HEK293 (cell line): ENCODE measurements at regions not wholly inside any gene's neighbourhood (a gene's known extent, or its start where the extent isn't known, plus 50 kb on each side); places are given as distances from the start of the nearest gene placed in this dataset.
"Not testable (repeated sequence)": the region's sequence is repeated elsewhere in the genome, so short reads cannot be mapped to it uniquely, and the experiment has no call there.

Source experiments
- CTCF ChIA-PET: fragments of 350-600 bp; formaldehyde crosslinking; extraction: SDS; loops from one replicate; lab custom pipeline; 2021; ENCODE audit warnings: antibody characterized with exemption; lab: Yijun Ruan, JAX
- POLR2A ChIA-PET: fragments of 300-600 bp; formaldehyde crosslinking; extraction: SDS; loops from one replicate; lab custom pipeline; 2020; ENCODE audit warnings: antibody characterized with exemption, inconsistent platforms; lab: Yijun Ruan, JAX
- H3K27ac ChIP-seq: fragments of 200-500 bp; sonication (Bioruptor generic); 2 replicates; pipeline ENCODE4 v1.5.1; 2014; ENCODE audit warnings: low read depth, low read length, control low read depth, inconsistent platforms; ENCODE audit errors: extremely low read depth
- H3K36me3 ChIP-seq, 2 experiments: fragments of 200-500 bp in 1 of 2; sonication (Bioruptor generic) in 1 of 2; 1 replicate in 1 of 2; 2 replicates in 1 of 2; pipeline ENCODE4 v1.5.1; 2014 to 2017; ENCODE audit warnings: inconsistent platforms in 2 of 2, low read length in 2 of 2; ENCODE audit not compliant: control insufficient read depth in 2 of 2, insufficient read depth in 1 of 2
- H3K4me1 ChIP-seq: fragments of 200-500 bp; sonication (Bioruptor generic); 2 replicates; pipeline ENCODE4 v1.5.1; 2014; ENCODE audit warnings: mild to moderate bottlenecking, low read length, inconsistent platforms; ENCODE audit not compliant: control insufficient read depth, insufficient read depth
- H3K4me3 ChIP-seq: 2 replicates; pipeline ENCODE4 v1.5.1; 2011; ENCODE audit warnings: low read depth, mild to moderate bottlenecking, control low read depth, low read length, moderate library complexity
- H3K9me3 ChIP-seq: fragments of 200-500 bp; sonication (Bioruptor generic); 2 replicates; pipeline ENCODE4 v1.5.1; 2014; ENCODE audit warnings: low read depth, low read length, inconsistent platforms; ENCODE audit not compliant: control insufficient read depth, insufficient read depth
- KLF1 ChIP-seq: fragments of 450-650 bp; formaldehyde crosslinking; IDR thresholded peaks from 2 replicates; pipeline ENCODE4 v1.5.1; 2016; ENCODE audit warnings: missing biosample characterization, missing genetic modification characterization
- SETDB1 ChIP-seq: IDR thresholded peaks from one replicate; pipeline ENCODE4 v1.6.1; 2017; ENCODE audit warnings: mild to moderate bottlenecking, low read length, moderate library complexity, mixed read lengths; ENCODE audit not compliant: insufficient read length
- ZIC2 ChIP-seq: fragments of 450-650 bp; formaldehyde crosslinking; IDR thresholded peaks from 2 replicates; pipeline ENCODE4 v1.5.1; 2016; ENCODE audit warnings: missing biosample characterization, missing genetic modification characterization
- ZNF146 ChIP-seq: fragments of 450-650 bp; formaldehyde crosslinking; IDR thresholded peaks from 2 replicates; pipeline ENCODE4 v1.5.1; 2016; ENCODE audit warnings: missing biosample characterization, missing genetic modification characterization
- ZNF529 ChIP-seq: fragments of 450-650 bp; formaldehyde crosslinking; IDR thresholded peaks from 2 replicates; pipeline ENCODE4 v1.5.1; 2017; ENCODE audit warnings: missing genetic modification characterization, missing biosample characterization; ENCODE audit not compliant: insufficient replicate concordance
- ZNF777 ChIP-seq: fragments of 450-650 bp; formaldehyde crosslinking; IDR thresholded peaks from 2 replicates; pipeline ENCODE4 v1.5.1; 2017; ENCODE audit warnings: missing biosample characterization, missing genetic modification characterization, borderline replicate concordance
- TF ChIP-seq, protein P1 (sequence below): fragments of 450-650 bp; formaldehyde crosslinking; IDR thresholded peaks from 2 replicates; pipeline ENCODE4 v1.5.1; 2016; ENCODE audit warnings: missing biosample characterization, missing genetic modification characterization

DNA sequence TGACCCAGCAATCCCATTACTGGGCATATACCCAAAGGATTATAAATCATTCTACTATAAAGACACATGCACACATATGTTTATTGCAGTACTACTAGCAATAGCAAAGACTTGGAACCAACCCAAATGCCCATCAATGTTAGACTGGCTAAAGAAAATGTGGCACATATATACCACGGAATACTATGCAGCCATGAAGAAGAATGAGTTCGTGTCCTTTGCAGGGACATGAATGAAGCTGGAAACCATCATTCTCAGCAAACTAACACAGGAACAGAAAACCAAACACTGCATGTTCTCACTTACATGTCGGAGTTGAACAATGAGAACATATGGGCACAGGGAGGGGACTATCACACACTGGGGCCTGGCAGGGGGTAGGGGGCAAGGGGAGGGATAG lies 183.0 kb downstream of the HACE1 start:
- H3K4me3 ChIP-seq, CTCF ChIA-PET, H3K9me3 ChIP-seq, POLR2A ChIA-PET, H3K4me1 ChIP-seq, H3K36me3 ChIP-seq, H3K27ac ChIP-seq: not testable (repeated sequence)
- peak; percentile 84 for TF ChIP-seq ZNF146 (tag by site-specific recombination)

DNA sequence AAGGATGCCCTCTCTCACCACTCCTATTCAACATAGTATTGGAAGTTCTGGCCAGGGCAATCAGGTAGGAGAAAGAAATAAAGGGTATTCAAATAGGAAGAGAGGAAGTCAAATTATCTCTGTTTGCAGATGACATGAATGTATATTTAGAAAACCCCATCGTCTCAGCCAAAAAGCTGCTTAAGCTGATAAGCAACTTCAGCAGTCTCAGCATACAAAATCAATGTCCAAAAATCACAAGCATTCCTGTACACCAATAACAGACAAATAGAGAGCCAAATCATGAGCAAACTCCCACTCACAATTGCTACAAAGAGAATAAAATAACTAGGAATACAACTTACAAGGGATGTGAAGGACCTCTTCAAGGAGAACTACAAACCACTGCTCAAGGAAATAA lies 184.6 kb downstream of the HACE1 start:
- CTCF ChIA-PET = interaction anchor here (1.3 kb wide), 1 partner anchor 9 kb away, joined by 4 read pairs; no protein-coding TSS in a partner anchor
- H3K27ac ChIP-seq, H3K36me3 ChIP-seq, H3K4me1 ChIP-seq, H3K4me3 ChIP-seq, POLR2A ChIA-PET, H3K9me3 ChIP-seq: not testable (repeated sequence)

DNA sequence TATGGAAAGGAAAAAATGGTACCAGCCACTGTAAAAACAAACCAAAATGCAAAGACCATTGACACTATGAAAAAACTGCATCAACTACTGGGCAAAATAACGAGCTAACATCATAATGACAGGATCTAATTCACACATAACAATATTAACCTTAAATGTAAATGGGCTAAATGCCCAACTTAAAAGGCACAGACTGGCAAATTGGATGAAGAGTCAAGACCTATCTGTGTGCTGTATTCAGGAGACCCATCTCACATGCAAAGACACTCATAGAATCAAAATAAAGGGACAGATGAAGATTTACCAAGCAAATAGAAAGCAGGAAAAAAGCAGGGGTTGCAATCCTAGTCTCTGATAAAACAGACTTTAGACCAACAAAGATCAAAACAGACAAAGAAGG lies 186.6 kb downstream of the HACE1 start:
- TF ChIP-seq SETDB1 (peak; percentile 34), ZNF529 (peak; percentile 80)
- H3K4me3 ChIP-seq, H3K4me1 ChIP-seq, H3K27ac ChIP-seq, H3K36me3 ChIP-seq, POLR2A ChIA-PET, H3K9me3 ChIP-seq: not testable (repeated sequence)
- CTCF ChIA-PET = interaction anchor here (1.5 kb wide), 1 partner anchor 10 kb away, joined by 5 read pairs; no protein-coding TSS in a partner anchor

DNA sequence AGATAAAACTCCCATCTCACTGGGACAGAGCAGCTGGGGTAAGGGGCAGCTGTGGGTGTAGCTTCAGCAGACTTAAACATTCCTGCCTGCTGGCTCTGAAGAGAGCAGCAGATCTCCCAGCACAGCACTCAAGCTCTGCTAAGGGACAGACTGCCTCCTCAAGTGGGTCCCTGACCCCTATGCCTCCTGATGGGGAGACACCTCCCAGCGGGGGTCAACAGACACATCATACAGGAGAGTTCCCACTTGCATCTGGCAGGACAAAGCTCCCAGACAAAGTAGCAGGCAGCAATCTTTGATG lies 188.2 kb downstream of the HACE1 start:
- peak; percentile 39 for TF ChIP-seq SETDB1
- TF ChIP-seq, all 188 proteins: peak for 1; not testable (repeated sequence) for 187
- H3K4me3 ChIP-seq, CTCF ChIA-PET, H3K36me3 ChIP-seq, POLR2A ChIA-PET, H3K27ac ChIP-seq, H3K4me1 ChIP-seq, H3K9me3 ChIP-seq: not testable (repeated sequence)

DNA sequence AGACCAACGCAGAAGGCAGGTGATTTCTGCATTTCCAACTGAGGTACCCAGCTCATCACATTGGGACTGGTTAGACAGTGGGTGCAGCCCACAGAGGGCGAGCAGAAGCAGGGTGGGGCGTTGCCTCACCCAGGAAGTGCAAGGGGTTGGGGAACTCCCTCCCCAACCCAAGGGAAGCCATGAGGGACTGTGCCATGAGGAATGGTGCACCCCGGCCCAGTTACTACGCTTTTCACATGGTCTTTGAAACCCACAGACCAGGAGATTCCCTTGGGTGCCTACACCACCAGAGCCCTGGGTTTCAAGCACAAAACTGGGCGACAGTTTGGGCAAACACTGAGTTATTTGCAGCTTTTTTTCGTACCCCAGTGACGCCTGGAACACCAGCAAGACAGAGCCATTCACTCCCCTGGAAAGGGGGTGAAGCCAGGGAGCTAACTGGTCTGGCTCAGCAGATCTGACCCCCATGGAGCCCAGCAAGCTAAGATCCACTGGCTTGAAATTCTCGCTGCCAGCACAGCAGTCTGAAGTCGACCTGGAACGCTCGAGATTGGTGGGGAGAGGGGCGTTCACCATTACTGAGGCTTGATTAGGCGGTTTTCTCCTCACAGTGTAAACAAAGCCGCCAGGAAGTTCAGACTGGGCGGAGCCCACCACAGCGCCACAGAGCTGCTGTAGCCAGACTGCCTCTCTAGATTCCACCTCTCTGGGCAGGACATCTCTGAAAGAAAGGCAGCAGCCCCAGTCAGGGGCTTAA lies 188.7 kb downstream of the HACE1 start:
- CTCF ChIA-PET = interaction anchor here (0.8 kb wide), 1 partner anchor 19 kb away, joined by 5 read pairs; no protein-coding TSS in a partner anchor
- H3K36me3 ChIP-seq, H3K27ac ChIP-seq, H3K4me1 ChIP-seq, H3K4me3 ChIP-seq, POLR2A ChIA-PET, H3K9me3 ChIP-seq: not testable (repeated sequence)
- TF ChIP-seq KLF1 (tag by site-specific recombination) = peak; percentile 69
- TF ChIP-seq ZIC2 (tag by site-specific recombination) = peak; percentile 41
- TF ChIP-seq, protein P1, sequence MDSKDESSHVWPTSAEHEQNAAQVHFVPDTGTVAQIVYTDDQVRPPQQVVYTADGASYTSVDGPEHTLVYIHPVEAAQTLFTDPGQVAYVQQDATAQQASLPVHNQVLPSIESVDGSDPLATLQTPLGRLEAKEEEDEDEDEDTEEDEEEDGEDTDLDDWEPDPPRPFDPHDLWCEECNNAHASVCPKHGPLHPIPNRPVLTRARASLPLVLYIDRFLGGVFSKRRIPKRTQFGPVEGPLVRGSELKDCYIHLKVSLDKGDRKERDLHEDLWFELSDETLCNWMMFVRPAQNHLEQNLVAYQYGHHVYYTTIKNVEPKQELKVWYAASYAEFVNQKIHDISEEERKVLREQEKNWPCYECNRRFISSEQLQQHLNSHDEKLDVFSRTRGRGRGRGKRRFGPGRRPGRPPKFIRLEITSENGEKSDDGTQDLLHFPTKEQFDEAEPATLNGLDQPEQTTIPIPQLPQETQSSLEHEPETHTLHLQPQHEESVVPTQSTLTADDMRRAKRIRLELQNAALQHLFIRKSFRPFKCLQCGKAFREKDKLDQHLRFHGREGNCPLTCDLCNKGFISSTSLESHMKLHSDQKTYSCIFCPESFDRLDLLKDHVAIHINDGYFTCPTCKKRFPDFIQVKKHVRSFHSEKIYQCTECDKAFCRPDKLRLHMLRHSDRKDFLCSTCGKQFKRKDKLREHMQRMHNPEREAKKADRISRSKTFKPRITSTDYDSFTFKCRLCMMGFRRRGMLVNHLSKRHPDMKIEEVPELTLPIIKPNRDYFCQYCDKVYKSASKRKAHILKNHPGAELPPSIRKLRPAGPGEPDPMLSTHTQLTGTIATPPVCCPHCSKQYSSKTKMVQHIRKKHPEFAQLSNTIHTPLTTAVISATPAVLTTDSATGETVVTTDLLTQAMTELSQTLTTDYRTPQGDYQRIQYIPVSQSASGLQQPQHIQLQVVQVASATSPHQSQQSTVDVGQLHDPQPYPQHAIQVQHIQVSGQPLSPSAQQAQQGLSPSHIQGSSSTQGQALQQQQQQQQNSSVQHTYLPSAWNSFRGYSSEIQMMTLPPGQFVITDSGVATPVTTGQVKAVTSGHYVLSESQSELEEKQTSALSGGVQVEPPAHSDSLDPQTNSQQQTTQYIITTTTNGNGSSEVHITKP = peak; percentile 94

DNA sequence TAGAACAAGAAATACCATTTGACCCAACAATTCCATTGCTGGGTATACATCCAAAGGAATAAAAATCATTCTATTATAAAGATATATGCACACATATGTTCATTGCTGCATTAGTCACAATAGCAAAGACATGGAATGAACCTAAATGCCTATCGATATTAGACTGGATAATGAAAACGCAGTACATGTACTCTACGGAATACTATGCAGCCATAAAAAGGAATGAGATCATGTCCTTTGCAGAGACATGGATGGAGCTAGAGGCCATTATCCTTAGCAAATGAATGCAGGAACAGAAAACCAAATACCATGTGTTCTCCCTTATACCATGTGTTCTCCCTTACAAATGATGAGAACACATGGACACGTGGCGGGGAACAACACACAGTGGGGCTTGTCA lies 190.2 kb downstream of the HACE1 start:
- H3K4me3 ChIP-seq = no peak overlapping the region
- POLR2A ChIA-PET = no interaction called here
- no peaks in the 10 kb centered on the region for H3K36me3 ChIP-seq
- no peaks in the 10 kb centered on the region for H3K4me1 ChIP-seq
- TF ChIP-seq ZNF777 (tag by site-specific recombination) (no peak), ZNF146 (tag by site-specific recombination) (peak; percentile 58)
- no peak overlapping the region for H3K27ac ChIP-seq
- no peaks in the 10 kb centered on the region for H3K9me3 ChIP-seq
- CTCF ChIA-PET = no interaction called here
